Naive thymus-derived CD4-positive, alpha-beta T cell (primary cell): ENCODE measurements at regions not wholly inside any gene's neighbourhood (a gene's known extent, or its start where the extent isn't known, plus 50 kb on each side); places are given as distances from the start of the nearest gene placed in this dataset.

Experiments used
- ATAC-seq: fragments of 150-1000 bp; cut with Tn5 transposase; 2 replicates; pipeline ENCODE4 v1.10.0; 2021; ENCODE audit warnings: mild to moderate bottlenecking, moderate library complexity
- CTCF ChIA-PET: fragments of 350-600 bp; sonication (Branson Sonifier 250); formaldehyde crosslinking; loops from one replicate; lab custom pipeline; 2021; ENCODE audit warnings: antibody characterized with exemption; lab: Charles Lee
- POLR2A ChIA-PET: fragments of 350-600 bp; sonication (Branson Sonifier 250); formaldehyde crosslinking; loops from one replicate; lab custom pipeline; 2021; ENCODE audit warnings: antibody characterized with exemption, inconsistent platforms; lab: Charles Lee
- DNase-seq, 9 donors: peaks; one replicate each; pipeline versions ENCODE4 v3.0.0 to v3.0.0-alpha.2; 2020 to 2022; ENCODE audit warnings: mixed read lengths in 1 of 9
- H3K27ac ChIP-seq: one replicate; pipeline ENCODE4 v1.7.0; 2013; ENCODE audit warnings: mild to moderate bottlenecking, low read depth, low read length, moderate library complexity
- H3K27me3 ChIP-seq, 2 donors: one replicate each; pipeline ENCODE4 v1.7.0; 2013; ENCODE audit warnings: low read length in 2 of 2, mild to moderate bottlenecking in 2 of 2, moderate library complexity in 2 of 2; ENCODE audit not compliant: control insufficient read depth in 2 of 2, insufficient read depth in 2 of 2
- H3K36me3 ChIP-seq, 3 experiments: 1 replicate in 2 of 3; 2 replicates in 1 of 3; pipeline ENCODE4 v1.7.0; 2013; ENCODE audit warnings: low read length in 3 of 3, mild to moderate bottlenecking in 3 of 3, moderate library complexity in 1 of 3; ENCODE audit not compliant: insufficient read depth in 3 of 3, control insufficient read depth in 2 of 3
- H3K4me1 ChIP-seq, 2 donors: one replicate each; pipeline ENCODE4 v1.7.0; 2013; ENCODE audit warnings: low read length in 2 of 2, mild to moderate bottlenecking in 2 of 2, moderate library complexity in 1 of 2; ENCODE audit not compliant: control insufficient read depth in 2 of 2, insufficient read depth in 2 of 2
- H3K4me3 ChIP-seq: 2 replicates; pipeline ENCODE4 v1.7.0; 2013; ENCODE audit warnings: mild to moderate bottlenecking, low read length
- H3K9me3 ChIP-seq, 3 experiments: 1 replicate in 2 of 3; 2 replicates in 1 of 3; pipeline ENCODE4 v1.7.0; 2013; ENCODE audit warnings: low read length in 3 of 3; ENCODE audit not compliant: control insufficient read depth in 2 of 3
- H3K27ac Mint-ChIP-seq, 9 donors: one replicate each; pipeline ENCODE4 v1.8.0; 2020 to 2022; ENCODE audit warnings: mixed read lengths in 9 of 9, mild to moderate bottlenecking in 8 of 9, moderate library complexity in 5 of 9, inconsistent platforms in 2 of 9
- H3K27me3 Mint-ChIP-seq, 5 donors: one replicate each; pipeline ENCODE4 v1.8.0; 2021 to 2022; ENCODE audit warnings: mixed read lengths in 5 of 5, mild to moderate bottlenecking in 1 of 5
- H3K36me3 Mint-ChIP-seq, 5 donors: one replicate each; pipeline ENCODE4 v1.8.0; 2020 to 2022; ENCODE audit warnings: mixed read lengths in 5 of 5, mild to moderate bottlenecking in 3 of 5, inconsistent platforms in 1 of 5
- H3K4me1 Mint-ChIP-seq, 7 donors: one replicate each; pipeline ENCODE4 v1.8.0; 2020 to 2022; ENCODE audit warnings: mixed read lengths in 7 of 7, mild to moderate bottlenecking in 3 of 7, inconsistent platforms in 1 of 7
- H3K4me3 Mint-ChIP-seq, 10 donors: one replicate each; pipeline ENCODE4 v1.8.0; 2020 to 2022; ENCODE audit warnings: mild to moderate bottlenecking in 10 of 10, mixed read lengths in 10 of 10, moderate library complexity in 6 of 10, inconsistent platforms in 2 of 10
- H3K9me3 Mint-ChIP-seq, 11 donors: one replicate each; pipeline ENCODE4 v1.8.0; 2020 to 2022; ENCODE audit warnings: mixed read lengths in 11 of 11, mild to moderate bottlenecking in 4 of 11, inconsistent platforms in 1 of 11, moderate library complexity in 1 of 11
- intact Hi-C, 2 donors: fragments of 100-400 bp; cut with micrococcal nuclease; formaldehyde crosslinking; loops; one replicate each; pipeline ENCODE4 v1.15.1; 2023

DNA sequence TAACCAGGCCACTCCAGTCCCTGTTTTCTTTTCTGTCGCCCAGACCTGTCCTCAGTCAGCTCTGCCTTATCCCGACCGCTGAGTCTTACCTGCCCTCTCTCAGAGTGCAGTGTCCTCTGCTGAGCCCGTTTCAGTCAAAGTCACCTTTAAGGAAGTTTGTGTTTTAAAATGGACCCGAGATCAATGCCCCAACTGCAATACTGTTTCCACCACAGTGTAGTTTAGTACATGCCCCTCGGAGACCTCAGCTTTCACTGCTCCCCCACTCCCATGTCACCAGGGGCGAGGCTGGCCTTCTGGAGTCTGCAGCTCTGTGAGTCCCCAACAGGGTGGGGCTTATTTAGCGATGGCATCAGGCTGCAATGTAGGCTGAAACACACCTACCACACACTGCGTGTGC, 248.4 kb upstream of the TSHZ3 start:
- ATAC-seq (no peak), DNase-seq (no peak)
- Mint-ChIP-seq H3K9me3 (peaks cover 0 to 4% (median 0%) of the 10 kb centered on the region in 11 donors), H3K4me1 (no peaks in the 10 kb centered on the region), H3K36me3 (no peaks in the 10 kb centered on the region), H3K27me3 (peaks cover 0 to 21% (median 0%) of the 10 kb centered on the region in 5 donors), H3K4me3 (no peak overlapping the region), H3K27ac (no peak overlapping the region)
- CTCF ChIA-PET, result no interaction called here
- H3K9me3 ChIP-seq, result no peaks in the 10 kb centered on the region
- H3K4me1 ChIP-seq, result no peaks in the 10 kb centered on the region
- no peak overlapping the region for H3K27ac ChIP-seq
- POLR2A ChIA-PET, result no interaction called here
- no peaks in the 10 kb centered on the region for H3K27me3 ChIP-seq
- no peaks in the 10 kb centered on the region for H3K36me3 ChIP-seq
- intact Hi-C loops, result no loop called here
- H3K4me3 ChIP-seq, result no peak overlapping the region

DNA sequence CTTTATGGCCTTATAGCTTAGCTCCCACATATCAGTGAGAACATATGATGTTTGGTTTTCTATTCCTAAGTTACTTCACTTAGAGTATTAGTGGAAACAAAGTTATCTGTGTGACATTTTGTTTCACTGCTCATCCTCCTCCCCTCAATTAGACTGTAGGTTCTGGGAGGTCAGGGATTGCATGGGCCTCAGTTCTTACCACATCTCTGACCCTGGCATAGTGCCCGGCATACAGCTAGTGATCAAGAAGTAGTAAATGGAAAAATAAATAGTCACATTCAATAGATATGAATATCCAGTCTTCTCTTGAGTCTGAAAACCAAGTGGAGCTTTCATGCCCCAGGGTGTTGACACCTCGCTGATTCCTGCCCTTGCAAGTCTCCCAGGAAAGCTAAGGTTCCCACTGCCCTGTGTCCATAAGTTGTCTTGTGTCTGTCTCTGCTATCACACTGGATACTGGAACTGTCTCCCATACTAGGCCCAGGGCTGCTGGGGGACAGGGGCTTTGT, 249.5 kb upstream of the TSHZ3 start:
- no peak overlapping the region for H3K4me3 ChIP-seq
- H3K27me3 ChIP-seq, result no peaks in the 10 kb centered on the region
- H3K36me3 ChIP-seq, result no peaks in the 10 kb centered on the region
- Mint-ChIP-seq H3K36me3 (no peaks in the 10 kb centered on the region), H3K27ac (no peak overlapping the region), H3K4me3 (no peak overlapping the region), H3K9me3 (peaks cover 0 to 1% (median 0%) of the 10 kb centered on the region in 11 donors), H3K4me1 (no peaks in the 10 kb centered on the region), H3K27me3 (peaks cover 0 to 18% (median 0%) of the 10 kb centered on the region in 5 donors)
- no peak overlapping the region for H3K27ac ChIP-seq
- ChIA-PET POLR2A (no interaction called here), CTCF (no interaction called here)
- DNase-seq (no peak), ATAC-seq (no peak)
- no peaks in the 10 kb centered on the region for H3K9me3 ChIP-seq
- intact Hi-C loops, result no loop called here
- H3K4me1 ChIP-seq, result no peaks in the 10 kb centered on the region

DNA sequence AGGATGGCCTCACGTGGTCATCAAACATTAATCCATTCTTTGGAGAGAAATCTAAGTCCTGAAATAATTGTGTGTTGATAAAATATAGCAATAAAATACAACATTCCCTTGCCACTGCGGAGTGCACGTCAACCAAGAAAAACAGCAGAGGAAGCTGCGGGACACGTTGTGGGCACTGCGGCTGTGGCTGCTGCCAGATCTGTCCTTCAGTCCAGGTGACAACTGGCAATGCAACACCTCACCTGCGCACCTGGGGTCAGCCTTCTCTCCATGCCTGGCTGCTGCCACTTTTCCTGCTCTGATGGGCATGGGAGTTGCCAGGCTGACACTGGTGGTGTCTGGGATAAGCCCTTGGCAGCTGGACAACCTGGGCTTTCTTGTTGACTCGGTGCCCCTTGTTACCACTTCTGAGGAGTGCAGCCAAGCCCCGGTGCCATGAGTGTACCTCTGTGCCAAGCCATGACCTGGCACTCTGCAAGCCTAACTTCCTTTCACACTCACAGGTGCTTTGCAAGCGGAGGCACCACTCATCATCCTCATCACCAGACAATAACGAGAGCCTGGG, 251.6 kb upstream of the TSHZ3 start:
- Mint-ChIP-seq H3K27me3 (peaks cover 0 to 30% (median 0%) of the 10 kb centered on the region in 5 donors), H3K4me1 (no peaks in the 10 kb centered on the region), H3K4me3 (no peak overlapping the region), H3K36me3 (no peaks in the 10 kb centered on the region), H3K27ac (no peak overlapping the region), H3K9me3 (peaks cover 0 to 1% (median 0%) of the 10 kb centered on the region in 11 donors)
- no peaks in the 10 kb centered on the region for H3K9me3 ChIP-seq
- H3K4me1 ChIP-seq, result no peaks in the 10 kb centered on the region
- H3K4me3 ChIP-seq, result no peak overlapping the region
- H3K27me3 ChIP-seq, result no peaks in the 10 kb centered on the region
- CTCF ChIA-PET, result no interaction called here
- POLR2A ChIA-PET, result no interaction called here
- H3K36me3 ChIP-seq, result no peaks in the 10 kb centered on the region
- intact Hi-C loops, result no loop called here
- ATAC-seq, result no peak
- no peak overlapping the region for H3K27ac ChIP-seq
- no peak for DNase-seq

DNA sequence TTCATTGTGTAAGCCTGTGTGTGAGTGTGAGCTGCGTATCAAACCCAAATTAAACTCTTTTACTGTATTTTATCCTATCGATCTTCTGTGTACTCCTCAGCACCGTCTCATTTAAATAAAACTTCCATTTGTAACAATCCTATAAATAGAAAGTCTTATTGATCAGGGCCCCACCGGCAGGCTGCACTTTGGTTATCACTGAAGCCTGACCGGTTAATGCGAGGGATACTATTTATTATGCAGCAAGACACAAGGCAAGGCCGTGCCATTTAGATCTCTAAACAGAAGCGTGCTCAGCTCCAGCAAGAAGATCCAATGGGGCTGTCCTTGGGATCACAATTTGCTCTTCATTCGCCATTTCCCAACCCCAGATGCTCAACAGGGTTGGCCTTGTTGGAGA, 252.6 kb upstream of the TSHZ3 start:
- H3K27ac ChIP-seq, result no peak overlapping the region
- H3K4me1 ChIP-seq, result no peaks in the 10 kb centered on the region
- ATAC-seq, result no peak
- intact Hi-C loops, result no loop called here
- Mint-ChIP-seq H3K4me1 (no peaks in the 10 kb centered on the region), H3K4me3 (no peak overlapping the region), H3K27ac (no peak overlapping the region), H3K9me3 (no peaks in the 10 kb centered on the region), H3K27me3 (peaks cover 0 to 30% (median 0%) of the 10 kb centered on the region in 5 donors), H3K36me3 (no peaks in the 10 kb centered on the region)
- H3K4me3 ChIP-seq, result no peak overlapping the region
- no peaks in the 10 kb centered on the region for H3K9me3 ChIP-seq
- H3K36me3 ChIP-seq, result no peaks in the 10 kb centered on the region
- no peaks in the 10 kb centered on the region for H3K27me3 ChIP-seq
- CTCF ChIA-PET, result interaction anchor here (0.7 kb wide), 1 partner anchor 182 kb away, joined by 3 read pairs; no protein-coding TSS in a partner anchor
- no peak for DNase-seq
- POLR2A ChIA-PET, result no interaction called here

DNA sequence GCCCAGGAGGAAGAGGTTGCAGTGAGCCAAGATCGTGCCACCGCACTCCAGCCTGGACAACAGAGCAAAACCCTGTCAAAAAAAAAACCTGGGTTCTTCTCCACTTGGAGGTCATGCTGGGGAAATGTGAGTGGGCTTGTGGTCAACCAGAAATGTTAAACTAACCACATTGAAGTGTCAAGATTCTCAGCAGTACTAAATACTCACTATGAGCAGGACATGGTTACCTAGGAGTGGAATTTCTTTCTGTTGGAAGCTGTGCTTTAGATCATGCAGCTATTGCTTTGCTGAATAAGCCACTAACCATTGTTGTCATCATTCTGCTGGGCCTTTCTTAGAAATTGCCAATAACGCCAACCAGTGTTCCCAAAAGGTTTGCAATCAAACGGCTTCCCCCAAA, 253.3 kb upstream of the TSHZ3 start:
- ATAC-seq (no peak), DNase-seq (no peak)
- Mint-ChIP-seq H3K27ac (no peak overlapping the region), H3K4me3 (no peak overlapping the region), H3K9me3 (no peaks in the 10 kb centered on the region), H3K36me3 (no peaks in the 10 kb centered on the region), H3K4me1 (no peaks in the 10 kb centered on the region), H3K27me3 (peaks cover 0 to 27% (median 0%) of the 10 kb centered on the region in 5 donors)
- POLR2A ChIA-PET, result no interaction called here
- Histone ChIP-seq H3K36me3 (no peaks in the 10 kb centered on the region), H3K27ac (no peak overlapping the region), H3K4me1 (no peaks in the 10 kb centered on the region), H3K4me3 (no peak overlapping the region), H3K27me3 (no peaks in the 10 kb centered on the region), H3K9me3 (no peaks in the 10 kb centered on the region)
- intact Hi-C loops, result no loop called here
- CTCF ChIA-PET, result interaction anchor here (0.7 kb wide), 1 partner anchor 182 kb away, joined by 3 read pairs; no protein-coding TSS in a partner anchor

DNA sequence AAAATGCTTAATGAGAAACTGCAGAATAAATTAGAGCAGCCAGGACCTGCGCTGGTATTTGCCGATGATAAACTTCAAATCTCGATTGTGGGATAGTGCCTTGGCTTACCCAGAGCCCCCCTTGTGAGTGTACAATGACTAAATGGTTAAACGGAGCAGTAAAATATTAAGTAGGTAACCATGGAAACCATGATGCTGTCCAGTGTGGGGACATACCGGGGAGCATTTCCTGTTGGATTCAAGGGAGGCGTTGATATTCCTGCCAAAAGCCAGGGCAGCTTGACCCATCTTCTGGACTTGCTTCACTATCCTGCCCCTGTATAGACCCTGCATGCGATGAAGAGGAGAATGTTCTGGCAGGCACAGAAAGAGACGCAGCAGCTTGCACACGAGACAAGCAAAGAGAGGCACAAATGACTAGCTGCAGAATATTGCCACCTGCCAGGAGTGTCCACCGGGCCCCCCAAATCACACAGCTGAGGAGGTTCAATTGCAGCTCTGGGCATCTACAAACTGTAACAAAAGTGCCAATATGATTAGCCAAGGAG, 255.3 kb upstream of the TSHZ3 start:
- Mint-ChIP-seq H3K4me1 (no peaks in the 10 kb centered on the region), H3K4me3 (no peak overlapping the region), H3K27me3 (peaks cover 0 to 27% (median 0%) of the 10 kb centered on the region in 5 donors), H3K36me3 (no peaks in the 10 kb centered on the region), H3K9me3 (peaks cover 0 to 5% (median 0%) of the 10 kb centered on the region in 11 donors), H3K27ac (no peak overlapping the region)
- ChIA-PET POLR2A (no interaction called here), CTCF (no interaction called here)
- Histone ChIP-seq H3K27me3 (no peaks in the 10 kb centered on the region), H3K4me3 (no peak overlapping the region), H3K36me3 (no peaks in the 10 kb centered on the region), H3K27ac (no peak overlapping the region), H3K9me3 (no peaks in the 10 kb centered on the region), H3K4me1 (no peaks in the 10 kb centered on the region)
- intact Hi-C loops, result no loop called here
- DNase-seq (no peak), ATAC-seq (no peak)

- no peak overlapping the region for H3K4me3 Mint-ChIP-seq
- Histone ChIP-seq H3K4me1 (no peaks in the 10 kb centered on the region), H3K36me3 (no peaks in the 10 kb centered on the region), H3K27me3 (no peaks in the 10 kb centered on the region), H3K27ac (no peak overlapping the region), H3K4me3 (no peak overlapping the region), H3K9me3 (no peaks in the 10 kb centered on the region)
- ATAC-seq (no peak), DNase-seq (no peak)
- no peak overlapping the region for H3K27ac Mint-ChIP-seq
- intact Hi-C loops, result no loop called here
- peaks cover 0 to 5% (median 0%) of the 10 kb centered on the region in 11 donors for H3K9me3 Mint-ChIP-seq
- CTCF ChIA-PET, result no interaction called here
- peaks cover 0 to 2% (median 0%) of the 10 kb centered on the region in 7 donors for H3K4me1 Mint-ChIP-seq
- H3K36me3 Mint-ChIP-seq, result no peaks in the 10 kb centered on the region
- POLR2A ChIA-PET, result no interaction called here
- H3K27me3 Mint-ChIP-seq, result peaks cover 0 to 8% (median 4%) of the 10 kb centered on the region in 5 donors
Observed at GRCh38 chr19:31610018-31610417, 260.8 kb upstream of the TSHZ3 start.
